Astrocyte (in vitro differentiated cells and primary cell): ENCODE measurements at regions not wholly inside any gene's neighbourhood (a gene's known extent, or its start where the extent isn't known, plus 50 kb on each side); places are given as distances from the start of the nearest gene placed in this dataset.

Experiments used
- EZH2 ChIP-seq: IDR thresholded peaks from 2 replicates; pipeline ENCODE4 v1.6.1; 2012; ENCODE audit warnings: mild to moderate bottlenecking, low read length, inconsistent platforms; ENCODE audit not compliant: insufficient read depth
- TF ChIP-seq, protein P1 (sequence below): IDR thresholded peaks from 2 replicates; pipeline ENCODE4 v1.5.1; 2011; ENCODE audit warnings: low read depth, mild to moderate bottlenecking, inconsistent platforms, low read length, moderate library complexity; ENCODE audit not compliant: insufficient read depth

DNA sequence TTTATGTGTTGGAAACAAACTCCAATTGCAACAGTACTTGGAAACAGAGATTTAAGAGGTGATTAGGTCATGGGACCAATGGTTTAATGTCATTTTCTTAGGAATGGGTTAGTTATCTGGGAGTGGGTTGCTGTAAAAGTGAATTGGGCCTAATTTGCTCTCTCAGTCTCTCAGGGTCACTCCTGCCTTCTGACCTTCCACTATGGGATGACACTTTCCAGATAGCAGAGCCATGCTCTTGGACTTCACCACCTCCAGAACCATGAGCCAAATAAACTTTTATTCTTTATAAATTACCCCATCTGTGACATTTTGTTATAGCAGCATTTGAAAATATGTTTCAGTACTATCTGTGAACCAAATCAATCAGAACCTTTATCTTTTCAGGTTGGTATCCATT is 1509.1 kb downstream of the REEP3 start:
- TF ChIP-seq, protein P1, sequence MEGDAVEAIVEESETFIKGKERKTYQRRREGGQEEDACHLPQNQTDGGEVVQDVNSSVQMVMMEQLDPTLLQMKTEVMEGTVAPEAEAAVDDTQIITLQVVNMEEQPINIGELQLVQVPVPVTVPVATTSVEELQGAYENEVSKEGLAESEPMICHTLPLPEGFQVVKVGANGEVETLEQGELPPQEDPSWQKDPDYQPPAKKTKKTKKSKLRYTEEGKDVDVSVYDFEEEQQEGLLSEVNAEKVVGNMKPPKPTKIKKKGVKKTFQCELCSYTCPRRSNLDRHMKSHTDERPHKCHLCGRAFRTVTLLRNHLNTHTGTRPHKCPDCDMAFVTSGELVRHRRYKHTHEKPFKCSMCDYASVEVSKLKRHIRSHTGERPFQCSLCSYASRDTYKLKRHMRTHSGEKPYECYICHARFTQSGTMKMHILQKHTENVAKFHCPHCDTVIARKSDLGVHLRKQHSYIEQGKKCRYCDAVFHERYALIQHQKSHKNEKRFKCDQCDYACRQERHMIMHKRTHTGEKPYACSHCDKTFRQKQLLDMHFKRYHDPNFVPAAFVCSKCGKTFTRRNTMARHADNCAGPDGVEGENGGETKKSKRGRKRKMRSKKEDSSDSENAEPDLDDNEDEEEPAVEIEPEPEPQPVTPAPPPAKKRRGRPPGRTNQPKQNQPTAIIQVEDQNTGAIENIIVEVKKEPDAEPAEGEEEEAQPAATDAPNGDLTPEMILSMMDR = no peak
- no peak for TF ChIP-seq EZH2
